KOPT-K1 (cell line): ENCODE measurements at regions not wholly inside any gene's neighbourhood (a gene's known extent, or its start where the extent isn't known, plus 50 kb on each side); places are given as distances from the start of the nearest gene placed in this dataset.
"Not testable (repeated sequence)": the region's sequence is repeated elsewhere in the genome, so short reads cannot be mapped to it uniquely, and the experiment has no call there.

Experiments used
- H3K27ac ChIP-seq: fragments of 200-600 bp; sonication (generic); 2 replicates; pipeline ENCODE4 v1.5.1; 2016; ENCODE audit warnings: antibody characterized with exemption, mild to moderate bottlenecking, low read depth, low read length; ENCODE audit not compliant: poor library complexity, severe bottlenecking
- H3K36me3 ChIP-seq: fragments of 200-600 bp; sonication (generic); 2 replicates; pipeline ENCODE4 v1.5.1; 2017; ENCODE audit warnings: antibody characterized with exemption, mild to moderate bottlenecking, low read length, moderate library complexity; ENCODE audit not compliant: insufficient read depth
- H3K9me3 ChIP-seq: fragments of 200-600 bp; sonication (generic); 2 replicates; pipeline ENCODE4 v1.5.1; 2017; ENCODE audit warnings: antibody characterized with exemption, low read length, mild to moderate bottlenecking; ENCODE audit not compliant: insufficient read depth, poor library complexity, severe bottlenecking

DNA sequence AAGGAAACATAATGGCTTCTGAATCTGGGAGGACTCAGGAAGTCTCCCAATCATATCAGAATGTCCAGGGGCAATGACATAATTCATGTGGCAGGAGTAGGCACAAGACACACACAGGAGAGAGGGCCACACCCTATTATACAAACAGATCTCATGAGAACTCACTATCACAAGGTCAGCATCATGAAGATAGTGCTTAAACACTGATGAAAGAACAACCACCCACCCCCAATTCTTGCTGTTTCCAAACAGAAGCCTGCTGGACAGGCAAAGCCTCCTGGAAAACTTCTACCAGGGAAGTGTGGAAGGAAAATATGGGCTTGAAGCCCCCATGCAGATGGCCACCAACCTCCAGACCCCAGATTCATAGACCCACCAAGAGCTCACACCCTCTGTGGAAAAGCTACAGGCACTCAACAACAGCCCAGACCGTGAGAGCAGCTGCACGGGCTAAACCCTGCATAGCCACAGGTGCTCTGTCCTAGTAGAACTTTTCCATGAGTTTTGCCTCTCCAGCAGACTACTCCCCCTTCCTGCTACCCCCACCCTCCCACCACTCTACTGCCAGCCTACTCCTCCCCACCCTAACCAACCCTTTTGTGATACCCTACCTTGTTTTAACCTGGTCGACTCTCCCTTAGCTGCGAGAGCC is 287.1 kb downstream of the POTED start:
- not testable (repeated sequence) for H3K27ac ChIP-seq, H3K36me3 ChIP-seq, H3K9me3 ChIP-seq

- not testable (repeated sequence) for H3K9me3 ChIP-seq, H3K36me3 ChIP-seq, H3K27ac ChIP-seq
Observed at GRCh38 chr21:13893617-13894016, 284.0 kb downstream of the POTED start.

GRCh38 chr21:13893025-13893424 is 283.4 kb downstream of the POTED start:
- H3K9me3 ChIP-seq, H3K27ac ChIP-seq, H3K36me3 ChIP-seq: not testable (repeated sequence)

- H3K9me3 ChIP-seq, H3K27ac ChIP-seq, H3K36me3 ChIP-seq: not testable (repeated sequence)
Observed at GRCh38 chr21:13892146-13892751, 282.7 kb downstream of the POTED start.

DNA sequence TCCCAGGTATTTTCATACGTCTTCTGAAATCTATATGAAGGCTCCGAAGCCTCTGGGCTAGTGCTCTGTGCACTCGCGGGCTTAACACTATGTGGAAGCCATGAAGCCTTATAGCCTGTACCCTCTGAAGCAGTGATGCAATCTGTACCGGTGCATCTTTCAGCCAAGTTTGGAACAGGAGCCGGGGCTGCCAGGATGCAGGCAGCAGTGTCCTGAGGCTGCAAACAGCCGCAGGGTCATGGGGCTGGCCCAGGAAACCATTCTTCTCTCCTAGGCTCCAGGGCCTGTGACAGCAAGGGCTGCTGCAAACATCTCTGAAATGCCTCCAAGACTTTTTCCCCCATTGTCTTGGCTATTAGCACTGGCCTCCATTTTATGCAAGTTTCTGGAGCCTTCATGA is 279.6 kb downstream of the POTED start:
- H3K27ac ChIP-seq, H3K36me3 ChIP-seq: not testable (repeated sequence)

DNA sequence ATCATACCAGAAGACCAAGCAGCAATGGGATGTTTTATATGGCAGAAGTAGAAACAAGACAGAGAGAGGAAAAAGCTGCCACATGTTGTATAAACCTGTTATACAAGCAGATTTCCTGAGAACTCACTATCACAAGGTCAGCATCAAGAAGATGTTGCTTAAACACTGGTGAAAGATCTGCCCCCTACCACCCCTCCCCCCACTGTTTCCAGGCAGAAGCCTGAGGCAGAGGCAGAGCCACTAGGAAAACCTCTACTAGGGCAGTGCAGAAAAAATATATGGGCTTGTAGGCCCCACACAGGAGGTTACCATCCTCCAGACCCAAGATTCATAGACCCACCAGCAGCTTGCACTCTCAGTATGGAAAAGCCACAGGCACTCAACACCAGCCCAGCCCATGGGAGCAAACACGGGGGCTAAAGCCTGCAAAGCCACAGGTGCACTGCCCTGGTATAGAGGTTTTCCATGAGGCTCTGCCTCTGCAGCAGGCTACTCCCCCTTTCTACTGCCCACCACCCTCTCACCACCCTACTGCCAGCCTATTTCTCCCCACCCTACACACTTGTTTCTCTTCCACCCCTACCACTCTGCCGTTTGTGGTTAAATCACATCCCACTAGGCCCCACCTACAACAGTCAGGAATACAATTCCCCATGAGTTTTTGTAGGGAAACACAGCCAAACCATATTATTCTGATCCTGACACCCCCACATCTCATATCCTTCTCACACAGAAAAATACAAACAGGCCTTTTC is 274.2 kb downstream of the POTED start:
- not testable (repeated sequence) for H3K36me3 ChIP-seq, H3K9me3 ChIP-seq, H3K27ac ChIP-seq

More for the DNA sequence above, 279.6 kb downstream of the POTED start:
- H3K9me3 ChIP-seq: not testable (repeated sequence)

- H3K27ac ChIP-seq, H3K9me3 ChIP-seq, H3K36me3 ChIP-seq: not testable (repeated sequence)
Observed at GRCh38 chr21:13877503-13877902, 267.9 kb downstream of the POTED start.

DNA sequence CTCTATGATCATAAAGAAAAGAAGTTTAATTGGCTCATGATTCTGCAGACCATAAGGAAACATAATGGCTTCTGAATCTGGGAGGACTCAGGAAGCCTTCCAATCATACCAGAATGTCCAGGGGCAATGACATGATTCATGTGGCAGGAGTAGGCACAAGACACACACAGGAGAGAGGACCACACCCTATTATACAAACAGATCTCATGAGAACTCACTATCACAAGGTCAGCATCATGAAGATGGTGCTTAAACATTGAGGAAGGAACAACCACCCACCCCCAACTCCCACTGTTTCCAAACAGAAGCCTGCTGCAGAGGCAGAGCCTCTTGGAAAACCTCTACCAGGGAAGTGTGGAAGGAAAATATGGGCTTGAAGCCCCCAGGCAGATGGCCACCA is 267.4 kb downstream of the POTED start:
- not testable (repeated sequence) for H3K36me3 ChIP-seq, H3K27ac ChIP-seq, H3K9me3 ChIP-seq

- H3K36me3 ChIP-seq, H3K9me3 ChIP-seq, H3K27ac ChIP-seq: not testable (repeated sequence)
Observed at GRCh38 chr21:13874001-13874400, 264.4 kb downstream of the POTED start.

DNA sequence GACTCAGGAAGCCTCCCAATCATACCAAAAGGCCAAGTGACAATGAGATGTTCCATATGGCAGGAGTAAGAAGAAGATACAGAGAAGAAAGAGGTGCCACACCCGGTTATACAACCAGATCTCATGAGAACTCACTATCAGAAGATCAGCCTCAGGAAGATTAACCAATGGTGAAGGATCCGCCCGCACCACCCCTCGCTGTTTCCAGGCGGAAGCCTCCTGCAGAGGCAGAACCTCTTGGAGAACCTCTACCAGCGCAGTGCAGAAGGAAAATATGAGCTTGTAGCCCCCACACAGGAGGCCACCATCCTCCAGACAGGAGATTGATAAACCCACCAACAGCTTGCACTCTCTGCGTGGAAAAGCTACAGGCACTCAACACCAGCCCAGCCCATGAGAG is 245.1 kb downstream of the POTED start:
- H3K27ac ChIP-seq: no peak overlapping the region
- no peaks in the 10 kb centered on the region for H3K36me3 ChIP-seq
- H3K9me3 ChIP-seq: no peaks in the 10 kb centered on the region

GRCh38 chr21:13850808-13851207 is 241.2 kb downstream of the POTED start:
- H3K27ac ChIP-seq, H3K9me3 ChIP-seq, H3K36me3 ChIP-seq: not testable (repeated sequence)

DNA sequence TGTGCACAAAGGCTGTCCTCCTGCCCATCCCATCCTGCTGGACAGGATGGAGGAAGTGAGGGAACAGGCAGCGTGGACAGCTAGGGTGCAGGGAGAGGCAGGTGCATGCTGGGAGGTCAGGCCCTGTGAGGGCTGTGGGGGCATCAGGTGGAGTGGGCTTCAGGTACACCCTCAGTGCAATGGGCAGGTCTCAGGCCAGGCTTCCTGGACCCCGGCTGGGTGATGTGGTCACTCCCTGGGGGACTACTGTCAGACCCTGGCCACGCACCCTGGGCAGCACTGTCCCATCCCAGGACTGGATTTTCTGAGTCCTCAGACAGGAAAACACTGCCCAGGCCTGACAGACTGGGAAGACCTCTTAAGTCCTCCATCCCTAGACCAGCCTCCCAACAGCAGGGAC is 239.9 kb downstream of the POTED start:
- not testable (repeated sequence) for H3K36me3 ChIP-seq, H3K9me3 ChIP-seq, H3K27ac ChIP-seq

DNA sequence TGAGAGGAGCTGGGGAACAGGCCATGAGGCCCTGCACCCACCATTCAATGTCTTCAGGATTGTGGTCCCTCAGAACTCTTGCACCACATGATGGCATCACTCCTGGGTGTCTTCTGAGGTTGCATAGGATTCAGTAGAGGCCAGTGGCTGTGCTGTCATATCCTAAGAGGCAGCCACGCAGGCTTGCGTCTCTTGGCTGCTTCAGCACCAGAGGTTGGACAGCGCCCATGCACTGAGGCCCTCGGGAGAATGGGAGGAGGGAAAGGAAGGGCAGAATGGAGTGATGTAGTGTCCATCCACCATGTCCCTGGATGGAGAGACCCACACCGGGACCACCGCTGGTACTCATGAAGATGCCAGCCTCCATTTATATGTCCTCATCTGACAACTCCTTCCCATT is 237.1 kb downstream of the POTED start:
- H3K9me3 ChIP-seq, H3K27ac ChIP-seq, H3K36me3 ChIP-seq: not testable (repeated sequence)

- H3K36me3 ChIP-seq, H3K27ac ChIP-seq, H3K9me3 ChIP-seq: not testable (repeated sequence)
Observed at GRCh38 chr21:13844574-13844973, 235.0 kb downstream of the POTED start.

DNA sequence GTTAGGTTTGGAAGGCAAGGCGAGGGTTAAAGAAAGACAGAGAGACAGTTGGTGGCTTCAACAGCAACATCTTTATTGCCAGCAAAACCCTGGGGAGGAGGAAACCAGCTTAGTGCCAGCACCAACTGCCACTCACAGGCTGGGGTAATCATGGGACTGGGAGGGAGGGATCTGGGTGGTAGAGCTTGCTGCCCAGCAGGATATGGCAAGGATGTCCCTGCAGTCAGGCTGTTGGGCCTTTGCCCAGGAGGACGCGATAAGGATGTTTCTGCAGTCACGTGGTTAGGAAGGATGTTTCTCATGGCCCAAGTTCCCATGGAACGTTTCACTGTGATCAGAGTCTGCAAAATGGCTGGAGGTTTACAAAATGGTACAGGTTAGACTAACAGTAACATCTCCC is 233.5 kb downstream of the POTED start:
- H3K27ac ChIP-seq, H3K9me3 ChIP-seq, H3K36me3 ChIP-seq: not testable (repeated sequence)

- H3K9me3 ChIP-seq: not testable (repeated sequence)
Observed at GRCh38 chr21:13827666-13828065, 218.1 kb downstream of the POTED start.

More at GRCh38 chr21:13827666-13828065, 218.1 kb downstream of the POTED start:
- not testable (repeated sequence) for H3K36me3 ChIP-seq, H3K27ac ChIP-seq
